ENCODE measurements at regions not wholly inside any gene's neighbourhood (a gene's known extent, or its start where the extent isn't known, plus 50 kb on each side); places are given as distances from the start of the nearest gene placed in this dataset.

DNA sequence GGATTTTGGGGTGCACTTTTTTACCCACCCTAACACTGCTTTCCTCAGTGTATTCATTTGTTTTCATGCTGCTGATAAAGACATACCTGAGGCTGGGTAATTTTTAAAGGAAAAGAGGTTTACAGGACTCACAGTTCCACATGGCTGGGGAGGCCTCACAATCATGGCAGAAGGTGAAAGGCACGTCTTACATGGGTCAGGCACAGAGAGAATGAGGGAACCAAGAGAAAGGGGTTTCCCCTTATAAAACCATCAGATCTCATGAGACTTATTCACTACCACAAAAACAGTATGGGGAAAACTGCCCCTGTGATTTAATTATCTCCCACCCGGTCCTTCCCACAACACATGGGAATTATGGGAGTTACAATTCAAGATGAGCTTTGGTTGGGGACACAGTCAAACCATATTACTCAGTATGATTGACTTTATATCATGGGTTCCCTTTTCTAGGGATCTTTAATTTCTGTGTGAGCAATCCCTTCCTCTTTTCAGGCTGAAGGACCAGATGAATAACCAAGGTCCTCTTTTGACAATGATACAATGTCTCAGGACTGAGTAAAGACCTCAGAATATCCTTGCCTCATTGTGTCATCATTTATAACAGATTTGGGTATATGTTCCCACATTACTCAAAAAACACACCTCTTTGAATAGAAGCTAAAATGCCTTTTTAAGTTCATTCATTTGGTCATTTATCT, 100.1 kb upstream of the TRIB2 start:
- TF ChIP-seq, protein P1, sequence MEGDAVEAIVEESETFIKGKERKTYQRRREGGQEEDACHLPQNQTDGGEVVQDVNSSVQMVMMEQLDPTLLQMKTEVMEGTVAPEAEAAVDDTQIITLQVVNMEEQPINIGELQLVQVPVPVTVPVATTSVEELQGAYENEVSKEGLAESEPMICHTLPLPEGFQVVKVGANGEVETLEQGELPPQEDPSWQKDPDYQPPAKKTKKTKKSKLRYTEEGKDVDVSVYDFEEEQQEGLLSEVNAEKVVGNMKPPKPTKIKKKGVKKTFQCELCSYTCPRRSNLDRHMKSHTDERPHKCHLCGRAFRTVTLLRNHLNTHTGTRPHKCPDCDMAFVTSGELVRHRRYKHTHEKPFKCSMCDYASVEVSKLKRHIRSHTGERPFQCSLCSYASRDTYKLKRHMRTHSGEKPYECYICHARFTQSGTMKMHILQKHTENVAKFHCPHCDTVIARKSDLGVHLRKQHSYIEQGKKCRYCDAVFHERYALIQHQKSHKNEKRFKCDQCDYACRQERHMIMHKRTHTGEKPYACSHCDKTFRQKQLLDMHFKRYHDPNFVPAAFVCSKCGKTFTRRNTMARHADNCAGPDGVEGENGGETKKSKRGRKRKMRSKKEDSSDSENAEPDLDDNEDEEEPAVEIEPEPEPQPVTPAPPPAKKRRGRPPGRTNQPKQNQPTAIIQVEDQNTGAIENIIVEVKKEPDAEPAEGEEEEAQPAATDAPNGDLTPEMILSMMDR (IDR thresholded peaks at IDR 0.05): no peak
- TF ChIP-seq POLR2A (IDR thresholded peaks at IDR 0.05): no peak
